ENCODE measurements at regions not wholly inside any gene's neighbourhood (a gene's known extent, or its start where the extent isn't known, plus 50 kb on each side); places are given as distances from the start of the nearest gene placed in this dataset.
A peak's percentile ranks its signal among the peaks of the same experiment; 100 is the strongest.

DNA sequence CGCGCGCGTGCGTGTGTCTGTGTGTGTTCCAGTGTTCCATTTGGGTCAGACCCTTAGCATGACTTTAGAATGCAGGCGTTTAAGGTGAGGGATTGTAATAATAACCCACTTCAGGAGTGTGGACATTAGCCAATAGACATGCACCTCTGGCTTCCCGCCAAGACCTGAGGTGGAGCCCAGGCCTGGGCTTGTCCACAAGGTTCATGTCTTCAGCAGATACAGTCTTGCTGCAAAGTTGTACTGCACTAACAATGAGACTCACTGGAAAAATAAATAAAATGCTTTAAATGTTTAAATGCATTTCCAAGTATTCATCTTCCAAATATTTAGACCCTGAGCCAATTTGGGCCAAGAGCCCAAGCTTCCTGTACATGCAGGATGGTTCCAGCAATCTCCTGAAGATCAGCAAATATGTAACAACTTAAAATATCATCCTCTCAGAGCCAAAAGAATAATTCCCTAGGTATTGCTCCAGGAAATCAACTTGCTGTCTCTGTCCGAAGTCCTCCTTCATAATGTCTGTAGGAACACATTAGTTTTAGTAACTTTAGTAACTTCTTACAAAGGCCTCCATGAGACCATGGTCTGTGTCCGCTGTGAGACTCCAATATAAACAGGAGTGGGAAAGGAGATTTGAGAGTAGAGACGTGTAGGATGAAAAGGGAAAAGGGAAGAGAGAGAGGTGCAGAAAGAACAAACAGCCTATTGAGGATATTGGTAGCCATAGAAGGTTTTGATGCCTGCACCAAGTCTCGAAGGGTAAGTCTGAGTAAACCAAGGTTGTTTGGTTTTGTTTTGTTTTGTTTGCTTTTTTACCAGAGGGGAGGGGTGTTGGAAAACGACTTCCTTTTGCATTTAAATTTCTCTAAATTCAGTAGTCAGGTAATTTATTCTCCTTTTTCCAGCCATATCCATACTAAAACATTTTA lies 98.5 kb upstream of the KLF3 start:
- DNase-seq, result peak in 1 of 14 donors; percentile 6

DNA sequence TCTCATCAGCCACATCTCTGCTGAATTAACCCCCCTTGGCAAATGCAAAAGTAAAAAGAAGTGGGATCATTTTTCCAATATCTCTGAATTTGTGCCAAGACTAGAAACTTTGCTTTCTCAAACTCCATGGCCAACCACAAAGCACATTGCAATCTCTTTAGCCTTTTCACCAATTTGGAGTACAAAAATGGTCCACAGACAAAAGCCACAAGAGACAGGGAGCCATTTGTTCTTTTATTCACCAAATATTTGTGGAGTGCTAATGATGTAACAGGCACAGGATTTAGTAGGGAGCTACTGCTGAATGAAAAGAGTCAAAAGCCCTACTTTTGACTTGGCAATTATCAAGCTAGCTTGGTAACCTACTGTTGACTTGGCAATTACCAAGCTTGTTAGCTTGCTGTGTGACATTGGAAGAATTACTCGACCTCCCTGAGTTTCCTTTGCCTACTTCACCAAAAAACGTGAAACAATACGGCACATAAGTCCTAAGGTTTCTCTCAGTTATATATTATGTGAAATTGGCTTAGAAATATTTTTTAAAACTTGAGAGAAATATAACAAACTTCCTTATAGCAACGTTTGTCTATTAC lies 97.1 kb upstream of the KLF3 start:
- no peak for DNase-seq

GRCh38 chr4:38567457-38567856 lies 96.5 kb upstream of the KLF3 start:
- no peak for DNase-seq

- DNase-seq, result no peak
Observed at GRCh38 chr4:38568768-38569167, 95.2 kb upstream of the KLF3 start.

GRCh38 chr4:38570647-38571276 lies 93.2 kb upstream of the KLF3 start:
- DNase-seq, result no peak

DNA sequence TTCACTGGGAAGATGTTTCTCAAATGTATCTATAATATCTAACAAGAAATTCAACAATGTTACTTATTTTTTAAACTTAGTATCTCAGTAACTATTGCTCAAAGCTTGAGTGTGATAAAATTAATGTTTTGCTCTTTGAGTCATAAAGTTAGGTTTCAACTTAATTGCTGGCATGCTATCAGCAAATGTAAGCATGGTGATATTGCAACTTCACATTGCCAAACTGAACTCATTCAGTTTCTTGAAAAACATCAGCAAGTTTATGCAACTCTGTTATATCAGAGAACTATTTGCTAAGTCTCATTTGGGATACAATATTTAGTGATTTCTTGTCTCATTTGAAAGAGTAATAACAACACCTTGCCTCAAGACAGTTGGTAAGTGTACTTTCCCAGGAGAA lies 91.2 kb upstream of the KLF3 start:
- DNase-seq, result no peak

DNA sequence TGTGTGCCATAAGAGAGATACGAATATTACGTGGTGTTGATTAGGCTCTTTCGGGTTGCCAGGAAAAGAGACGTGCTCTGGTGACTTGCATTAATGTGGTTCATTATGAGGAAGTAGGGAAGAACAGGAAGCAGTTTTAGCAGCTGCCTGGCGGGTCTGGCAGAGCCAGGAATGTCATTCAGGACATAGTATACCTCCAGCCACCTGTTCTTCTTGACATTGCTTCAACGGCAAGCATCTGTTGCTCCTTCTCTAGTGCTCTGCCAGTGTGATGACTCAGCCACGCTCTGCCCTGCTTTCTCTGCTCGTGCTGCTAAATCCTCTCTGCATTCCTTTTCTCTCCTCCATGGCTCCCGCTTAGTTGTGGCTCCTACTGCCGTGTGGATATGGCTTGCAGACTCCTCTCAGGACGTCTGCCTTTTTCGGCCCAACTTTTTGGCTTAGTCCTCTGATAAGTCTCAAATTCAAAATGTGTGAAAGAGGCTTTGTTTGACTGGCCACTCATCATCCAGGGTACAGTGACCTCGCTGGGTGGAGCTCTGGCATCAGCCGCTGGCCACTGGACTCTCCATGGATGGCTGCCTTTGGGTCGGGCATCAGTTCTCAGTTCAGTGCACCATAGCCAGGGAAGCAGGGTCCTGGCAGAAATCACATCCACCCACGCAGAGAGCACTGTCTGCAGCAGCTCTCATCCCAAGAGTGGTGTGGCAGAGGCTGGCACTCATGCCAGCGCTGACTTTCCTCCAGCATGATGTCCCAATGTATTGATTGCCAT lies 89.3 kb upstream of the KLF3 start:
- peak in 12 of 14 donors; percentile 17 to 86 (median 46) for DNase-seq

GRCh38 chr4:38576767-38577166 lies 87.2 kb upstream of the KLF3 start:
- DNase-seq, result no peak

DNA sequence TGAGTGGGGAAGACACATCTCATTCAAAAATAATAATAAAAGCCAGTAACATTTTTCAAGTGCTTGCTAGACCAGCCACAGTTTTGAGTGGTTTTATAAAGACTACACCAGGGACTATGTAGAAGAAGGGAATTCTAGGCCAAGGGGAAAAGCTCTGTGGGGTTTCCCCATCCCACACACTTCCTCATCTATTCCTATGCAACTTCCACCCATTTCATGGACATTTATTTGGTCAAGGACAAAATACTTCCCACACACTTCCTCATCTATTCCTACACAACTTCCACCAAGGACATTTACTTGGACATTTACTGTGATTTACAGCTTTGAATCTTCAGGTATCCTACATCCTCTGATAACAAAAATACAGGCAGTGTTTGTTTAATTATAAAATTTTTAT lies 86.5 kb upstream of the KLF3 start:
- no peak for DNase-seq

GRCh38 chr4:38581426-38582106 lies 82.4 kb upstream of the KLF3 start:
- DNase-seq, result no peak

GRCh38 chr4:38582445-38582844 lies 81.6 kb upstream of the KLF3 start:
- no peak for DNase-seq

DNA sequence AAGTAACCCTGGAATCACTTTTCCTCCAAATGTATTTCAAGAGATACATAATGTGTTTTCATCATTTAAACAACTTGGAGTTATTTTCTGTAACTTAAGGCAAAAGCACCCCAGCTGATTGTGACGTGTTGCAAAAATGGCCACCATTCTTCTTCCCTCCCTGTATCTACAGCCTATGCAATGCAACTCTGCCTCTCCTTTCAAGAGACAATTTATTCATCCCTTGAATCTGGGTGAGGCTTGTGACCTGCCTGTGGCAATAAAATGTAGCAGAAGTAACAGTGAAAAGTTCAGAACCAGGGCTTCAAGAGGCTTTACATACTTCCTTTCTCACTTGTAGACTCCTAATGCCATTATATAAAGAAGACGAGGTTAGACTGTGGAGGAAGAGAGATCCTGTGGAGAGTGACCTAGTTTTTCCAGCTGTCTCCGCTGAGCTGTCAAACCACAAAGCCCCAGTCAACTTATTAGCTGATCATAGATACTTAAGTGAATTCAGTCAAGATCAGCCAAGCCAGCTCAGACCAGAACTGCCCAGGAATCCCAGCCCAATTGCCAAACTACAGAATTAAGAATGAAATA lies 81.0 kb upstream of the KLF3 start:
- no peak for DNase-seq

DNA sequence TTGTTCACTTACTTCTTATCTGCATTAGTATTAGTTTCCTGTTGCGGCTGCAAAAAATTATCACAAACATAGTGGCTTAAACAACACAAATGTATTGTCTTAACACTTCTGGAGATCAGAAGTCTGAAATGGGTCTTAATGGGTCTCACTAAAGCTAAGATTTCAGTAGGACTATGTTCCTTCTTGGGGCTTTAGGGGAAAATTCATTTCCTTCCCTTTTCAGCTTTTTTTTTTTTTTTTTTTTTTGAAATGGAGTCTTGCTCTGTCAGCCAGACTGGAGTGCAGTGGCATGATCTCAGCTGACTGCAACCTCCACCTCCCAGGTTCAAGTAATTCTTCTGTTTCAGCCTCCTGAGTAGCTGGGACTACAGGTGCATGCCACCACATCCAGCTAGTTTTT lies 78.1 kb upstream of the KLF3 start:
- DNase-seq, result no peak

DNA sequence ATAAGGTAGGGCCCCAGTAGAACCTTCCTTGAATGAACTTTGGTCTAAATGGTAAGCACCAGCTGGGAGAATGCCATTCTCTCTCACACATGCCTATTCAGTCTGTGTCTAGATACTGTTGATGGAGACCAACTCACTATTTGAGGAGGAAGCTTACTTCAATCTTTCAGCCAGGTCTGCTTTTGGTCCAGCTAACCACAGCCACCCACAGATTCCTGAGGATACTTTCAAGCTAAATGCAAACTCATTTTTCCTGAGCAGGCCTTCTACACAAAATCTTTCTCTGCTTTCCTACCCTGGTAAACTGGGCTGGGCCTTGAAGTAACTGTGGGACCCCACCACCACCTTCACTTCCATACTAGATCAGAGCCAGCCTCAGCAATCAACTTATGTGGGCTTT lies 76.9 kb upstream of the KLF3 start:
- DNase-seq, result no peak

DNA sequence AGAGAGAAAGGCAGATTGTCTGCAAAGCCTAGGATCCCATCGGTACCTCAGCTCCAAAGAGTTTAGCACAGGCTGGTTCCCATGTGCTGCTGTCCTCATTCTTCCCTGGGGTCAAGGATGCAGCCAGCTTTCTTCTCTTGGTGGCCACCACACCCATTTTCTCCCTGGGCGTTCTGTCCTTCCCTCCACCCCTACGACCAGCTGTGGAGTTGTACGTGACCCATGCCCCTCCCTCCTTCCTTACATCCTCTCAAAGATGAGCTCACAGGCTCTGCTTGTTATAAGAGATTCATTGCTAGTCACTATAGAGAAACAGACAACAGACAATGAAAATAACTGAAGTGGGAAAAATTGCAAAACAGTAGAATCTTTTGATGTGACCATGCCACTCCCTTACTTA lies 74.0 kb upstream of the KLF3 start:
- no peak for DNase-seq

DNA sequence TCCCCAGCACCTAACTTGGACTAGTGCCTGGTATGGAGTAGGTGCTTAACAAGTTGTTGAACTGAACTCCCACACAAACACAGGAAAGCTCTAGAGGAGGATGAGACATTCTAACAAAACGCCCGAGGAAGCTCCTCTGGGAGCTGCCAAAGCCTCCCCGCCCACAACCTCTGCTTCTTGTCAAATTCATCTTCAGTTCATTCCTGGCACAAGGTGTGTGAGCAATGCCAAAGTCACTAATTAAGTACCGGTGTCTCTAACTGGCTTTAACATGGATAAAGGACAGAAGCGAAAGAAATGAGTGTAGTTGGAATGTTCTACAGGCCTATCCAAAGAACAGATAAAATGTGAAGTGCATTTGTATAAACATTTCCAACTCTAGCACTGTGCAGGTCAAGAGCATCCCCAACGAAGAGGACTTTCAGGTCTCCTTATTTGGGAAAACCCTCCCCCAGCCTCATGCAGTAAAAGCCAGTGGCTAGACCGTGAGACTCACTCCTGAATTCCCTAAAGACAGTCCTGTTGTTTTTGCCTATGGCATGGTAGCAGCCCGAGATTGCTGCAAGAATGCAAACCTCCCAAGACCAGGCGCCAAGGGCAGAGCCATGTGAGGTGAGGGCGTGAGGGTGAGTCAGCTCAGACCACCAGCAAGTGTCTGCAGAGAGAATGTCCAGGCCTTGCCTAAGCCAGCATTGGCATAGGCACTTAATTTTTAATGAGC lies 72.2 kb upstream of the KLF3 start:
- DNase-seq, result no peak

DNA sequence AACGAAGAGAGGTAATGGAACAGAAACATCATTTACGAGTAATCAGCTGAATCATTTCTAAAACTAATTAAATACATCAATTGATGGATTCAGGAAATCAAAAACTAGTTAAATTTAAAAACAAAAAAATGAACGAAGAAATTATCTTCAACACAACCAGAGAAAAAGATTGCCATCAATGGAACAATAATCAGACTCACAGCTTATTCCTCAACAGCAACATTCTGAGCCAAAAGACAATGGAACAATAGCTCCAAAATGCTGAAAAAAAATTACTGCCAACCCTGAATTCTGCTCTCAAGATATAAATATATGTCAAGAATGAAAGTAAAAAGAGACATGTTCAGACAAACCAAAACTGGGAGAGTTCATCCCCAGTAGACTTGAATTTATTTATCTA lies 65.5 kb upstream of the KLF3 start:
- no peak for DNase-seq

- DNase-seq, result no peak
Observed at GRCh38 chr4:38600575-38600974, 63.4 kb upstream of the KLF3 start.

DNA sequence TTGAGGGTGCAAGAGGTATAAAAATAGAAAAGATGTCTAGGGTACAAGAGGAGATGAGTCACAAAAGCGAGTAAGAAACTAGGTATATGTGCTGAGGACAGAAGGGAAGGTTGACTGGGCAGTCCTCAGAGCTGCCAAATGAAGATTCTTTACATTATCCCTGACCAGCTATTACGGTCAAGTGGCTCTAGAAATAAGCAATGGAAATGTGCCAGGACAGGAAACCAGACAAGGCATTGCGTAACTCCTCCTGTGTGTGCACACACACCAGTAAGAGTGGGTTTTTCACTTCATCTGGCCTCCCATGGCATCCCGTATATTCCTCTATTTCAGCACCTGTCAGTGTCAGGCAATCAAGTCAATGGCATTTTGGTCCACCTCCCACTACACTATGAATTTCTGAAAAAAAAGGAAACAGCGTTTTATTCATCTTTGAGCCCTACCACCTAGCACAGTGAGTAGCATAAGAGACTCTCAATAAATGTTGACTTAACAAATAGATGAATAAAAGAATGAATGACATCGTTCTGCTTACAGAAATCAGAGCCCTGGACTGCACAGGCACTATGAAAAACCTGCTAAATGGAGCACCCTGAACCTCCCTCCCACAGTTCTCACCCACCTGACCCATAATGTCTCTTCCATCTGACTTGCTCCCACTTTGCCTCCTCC lies 62.6 kb upstream of the KLF3 start:
- DNase-seq, result peak in 1 of 14 donors; percentile 15

DNA sequence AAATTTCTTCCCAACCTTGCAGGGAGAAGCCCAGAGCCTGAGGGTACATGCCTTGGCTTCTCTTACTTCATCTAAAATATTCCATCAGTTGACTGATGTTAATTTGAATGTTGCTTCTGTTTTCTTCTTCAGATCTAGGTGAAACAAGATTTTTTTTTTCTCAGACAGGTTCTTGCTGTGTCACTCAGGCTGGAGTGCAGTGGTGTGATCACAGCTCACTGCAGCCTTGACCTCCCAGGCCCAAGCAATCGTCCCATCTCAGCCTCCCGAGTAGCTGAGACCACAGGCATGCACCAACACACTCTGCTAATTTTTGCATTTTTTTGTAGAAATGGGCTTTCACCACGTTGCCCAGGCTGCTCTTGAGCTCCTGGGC lies 62.1 kb upstream of the KLF3 start:
- no peak for DNase-seq

- DNase-seq, result no peak
Observed at GRCh38 chr4:38603652-38604051, 60.3 kb upstream of the KLF3 start.
